ENCODE measurements at regions not wholly inside any gene's neighbourhood (a gene's known extent, or its start where the extent isn't known, plus 50 kb on each side); places are given as distances from the start of the nearest gene placed in this dataset.
"Not testable (repeated sequence)": the region's sequence is repeated elsewhere in the genome, so short reads cannot be mapped to it uniquely, and the experiment has no call there.

GRCh38 chr13:78117070-78117469 is 198.4 kb upstream of the EDNRB start:
- not testable (repeated sequence) for TF ChIP-seq CTCF (conservative IDR thresholded peaks at IDR 0.05; ENCODE audit: low read length); EZH2phosphoT487 (IDR thresholded peaks at IDR 0.05; ENCODE audit: borderline replicate concordance)

Data from Loucy (cell line).